ENCODE measurements at regions not wholly inside any gene's neighbourhood (a gene's known extent, or its start where the extent isn't known, plus 50 kb on each side); places are given as distances from the start of the nearest gene placed in this dataset.
"Not testable (repeated sequence)": the region's sequence is repeated elsewhere in the genome, so short reads cannot be mapped to it uniquely, and the experiment has no call there.

- TF ChIP-seq CTCF (IDR thresholded peaks at IDR 0.05) = not testable (repeated sequence)
These were observed 93.2 kb upstream of the RPH3AL start, which contains the start of gene RFLNB for GRCh38 chr17:445839-446238. TSS of gene RFLNB (minus strand) at chr17:445939.

GRCh38 chr17:444879-445454 is 92.4 kb upstream of the RPH3AL start:
- TF ChIP-seq CTCF (IDR thresholded peaks at IDR 0.05) = no peak

- TF ChIP-seq CTCF (IDR thresholded peaks at IDR 0.05) = no peak
These were observed 90.5 kb upstream of the RPH3AL start for GRCh38 chr17:443109-443508.

GRCh38 chr17:441155-441950 is 88.7 kb upstream of the RPH3AL start:
- TF ChIP-seq CTCF (IDR thresholded peaks at IDR 0.05) = no peak

- TF ChIP-seq CTCF (IDR thresholded peaks at IDR 0.05) = no peak
These were observed 85.6 kb upstream of the RPH3AL start for GRCh38 chr17:438191-438590.

GRCh38 chr17:437545-437944 is 84.9 kb upstream of the RPH3AL start:
- no peak for TF ChIP-seq CTCF (IDR thresholded peaks at IDR 0.05)

- TF ChIP-seq CTCF (IDR thresholded peaks at IDR 0.05) = no peak
These were observed 84.0 kb upstream of the RPH3AL start for GRCh38 chr17:436571-436970.

Measured in LNCAP (cell line).